ENCODE measurements at regions not wholly inside any gene's neighbourhood (a gene's known extent, or its start where the extent isn't known, plus 50 kb on each side); places are given as distances from the start of the nearest gene placed in this dataset.

GRCh38 chr1:193974286-193974798, 787.9 kb upstream of the B3GALT2 start:
- H3K27me3 ChIP-seq, result no peaks in the 10 kb centered on the region
- no peaks in the 10 kb centered on the region for H3K9me3 ChIP-seq
- H3K4me3 ChIP-seq, result no peak overlapping the region
- H3K4me1 ChIP-seq, result no peaks in the 10 kb centered on the region
- no peak for DNase-seq (ENCODE audit: low spot score in 2 of 2)
- H3K36me3 ChIP-seq, result no peaks in the 10 kb centered on the region
- WGBS, result 79% methylated on average over 3 of the region's 3 CpGs
- TF ChIP-seq POLR2A (IDR thresholded peaks at IDR 0.05) (no peak), POLR2AphosphoS5 (IDR thresholded peaks at IDR 0.05) (no peak), EP300 (IDR thresholded peaks at IDR 0.05) (no peak)
- TF ChIP-seq, protein P1, sequence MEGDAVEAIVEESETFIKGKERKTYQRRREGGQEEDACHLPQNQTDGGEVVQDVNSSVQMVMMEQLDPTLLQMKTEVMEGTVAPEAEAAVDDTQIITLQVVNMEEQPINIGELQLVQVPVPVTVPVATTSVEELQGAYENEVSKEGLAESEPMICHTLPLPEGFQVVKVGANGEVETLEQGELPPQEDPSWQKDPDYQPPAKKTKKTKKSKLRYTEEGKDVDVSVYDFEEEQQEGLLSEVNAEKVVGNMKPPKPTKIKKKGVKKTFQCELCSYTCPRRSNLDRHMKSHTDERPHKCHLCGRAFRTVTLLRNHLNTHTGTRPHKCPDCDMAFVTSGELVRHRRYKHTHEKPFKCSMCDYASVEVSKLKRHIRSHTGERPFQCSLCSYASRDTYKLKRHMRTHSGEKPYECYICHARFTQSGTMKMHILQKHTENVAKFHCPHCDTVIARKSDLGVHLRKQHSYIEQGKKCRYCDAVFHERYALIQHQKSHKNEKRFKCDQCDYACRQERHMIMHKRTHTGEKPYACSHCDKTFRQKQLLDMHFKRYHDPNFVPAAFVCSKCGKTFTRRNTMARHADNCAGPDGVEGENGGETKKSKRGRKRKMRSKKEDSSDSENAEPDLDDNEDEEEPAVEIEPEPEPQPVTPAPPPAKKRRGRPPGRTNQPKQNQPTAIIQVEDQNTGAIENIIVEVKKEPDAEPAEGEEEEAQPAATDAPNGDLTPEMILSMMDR (IDR thresholded peaks at IDR 0.05), result no peak
- H3K27ac ChIP-seq, result no peak overlapping the region

GRCh38 chr1:193973428-193973827, 787.0 kb upstream of the B3GALT2 start:
- no peaks in the 10 kb centered on the region for H3K4me1 ChIP-seq
- no peak for DNase-seq (ENCODE audit: low spot score in 2 of 2)
- 96% methylated on average over 3 of the region's 3 CpGs for WGBS
- no peaks in the 10 kb centered on the region for H3K9me3 ChIP-seq
- H3K27ac ChIP-seq, result no peak overlapping the region
- no peak for TF ChIP-seq POLR2AphosphoS5 (IDR thresholded peaks at IDR 0.05)
- no peak for TF ChIP-seq EP300 (IDR thresholded peaks at IDR 0.05)
- TF ChIP-seq POLR2A (IDR thresholded peaks at IDR 0.05), result no peak
- TF ChIP-seq, protein P1 (IDR thresholded peaks at IDR 0.05), result no peak
- H3K4me3 ChIP-seq, result no peak overlapping the region
- H3K36me3 ChIP-seq, result no peaks in the 10 kb centered on the region
- H3K27me3 ChIP-seq, result no peaks in the 10 kb centered on the region

DNA sequence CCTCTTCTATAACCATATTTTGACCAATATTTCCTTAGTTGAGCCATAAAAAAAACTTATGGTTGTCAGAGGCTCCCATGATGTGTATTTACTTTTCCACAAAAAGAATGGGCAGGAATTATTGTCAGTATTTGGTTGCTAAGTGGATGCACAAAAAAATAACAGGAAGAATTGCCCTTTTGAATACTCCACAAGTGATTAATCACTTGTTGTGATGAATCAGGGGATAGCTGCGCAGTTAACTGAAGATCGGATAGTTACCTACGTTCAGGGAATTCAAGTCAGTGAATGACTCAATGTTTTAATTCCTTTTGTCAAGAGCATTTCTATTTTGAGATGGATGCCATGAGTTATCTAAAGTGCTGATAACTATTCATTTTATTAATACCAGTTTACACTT, 785.2 kb upstream of the B3GALT2 start:
- WGBS, result 72% methylated on average over 3 of the region's 3 CpGs
- no peak overlapping the region for H3K4me3 ChIP-seq

GRCh38 chr1:193960499-193960898, 774.1 kb upstream of the B3GALT2 start:
- no peaks in the 10 kb centered on the region for H3K9me3 ChIP-seq
- no peak overlapping the region for H3K27ac ChIP-seq
- 65% methylated on average over 1 of the region's 1 CpG for WGBS
- TF ChIP-seq POLR2A (IDR thresholded peaks at IDR 0.05) (no peak), EP300 (IDR thresholded peaks at IDR 0.05) (no peak), POLR2AphosphoS5 (IDR thresholded peaks at IDR 0.05) (no peak)
- TF ChIP-seq, protein P1 (IDR thresholded peaks at IDR 0.05), result no peak
- no peak for DNase-seq (ENCODE audit: low spot score in 2 of 2)
- no peak overlapping the region for H3K4me3 ChIP-seq
- H3K4me1 ChIP-seq, result no peaks in the 10 kb centered on the region
- H3K27me3 ChIP-seq, result no peaks in the 10 kb centered on the region
- no peaks in the 10 kb centered on the region for H3K36me3 ChIP-seq

More for the DNA sequence above, 785.2 kb upstream of the B3GALT2 start:
- Histone ChIP-seq H3K27me3 (no peaks in the 10 kb centered on the region), H3K36me3 (no peaks in the 10 kb centered on the region), H3K27ac (no peak overlapping the region), H3K9me3 (no peaks in the 10 kb centered on the region), H3K4me1 (no peaks in the 10 kb centered on the region)
- DNase-seq (ENCODE audit: low spot score in 2 of 2), result no peak
- TF ChIP-seq, protein P1 (IDR thresholded peaks at IDR 0.05), result no peak
- no peak for TF ChIP-seq EP300 (IDR thresholded peaks at IDR 0.05)
- TF ChIP-seq POLR2A (IDR thresholded peaks at IDR 0.05), result no peak
- TF ChIP-seq POLR2AphosphoS5 (IDR thresholded peaks at IDR 0.05), result no peak

DNA sequence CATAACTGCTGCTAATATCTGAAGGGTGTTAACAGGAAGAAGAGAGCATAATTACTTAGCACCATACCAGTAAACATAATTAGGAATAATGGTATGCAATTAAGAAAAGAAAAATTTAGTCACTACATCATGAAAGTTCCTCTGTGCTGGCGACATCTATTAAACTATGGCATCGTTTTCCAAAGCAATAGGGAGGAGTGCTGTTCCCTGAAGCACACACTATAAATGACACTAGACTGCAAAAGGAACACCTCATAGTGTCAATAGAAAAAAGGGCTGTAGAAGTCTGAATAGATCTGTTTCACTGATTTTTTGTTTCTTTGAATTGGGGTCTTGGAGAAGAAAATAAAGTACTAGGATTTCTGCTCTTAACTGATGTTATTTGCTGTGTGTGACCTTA, 773.6 kb upstream of the B3GALT2 start:
- Histone ChIP-seq H3K27ac (no peak overlapping the region), H3K4me1 (no peaks in the 10 kb centered on the region), H3K9me3 (no peaks in the 10 kb centered on the region), H3K36me3 (no peaks in the 10 kb centered on the region), H3K27me3 (no peaks in the 10 kb centered on the region), H3K4me3 (no peak overlapping the region)
- TF ChIP-seq, protein P1 (IDR thresholded peaks at IDR 0.05), result no peak
- no peak for TF ChIP-seq EP300 (IDR thresholded peaks at IDR 0.05)
- no peak for TF ChIP-seq POLR2A (IDR thresholded peaks at IDR 0.05)
- no peak for TF ChIP-seq POLR2AphosphoS5 (IDR thresholded peaks at IDR 0.05)
- no peak for DNase-seq (ENCODE audit: low spot score in 2 of 2)
- 74% methylated on average over 2 of the region's 2 CpGs for WGBS
